GM13977 (cell line): ENCODE measurements at regions not wholly inside any gene's neighbourhood (a gene's known extent, or its start where the extent isn't known, plus 50 kb on each side); places are given as distances from the start of the nearest gene placed in this dataset.
"Not testable (repeated sequence)": the region's sequence is repeated elsewhere in the genome, so short reads cannot be mapped to it uniquely, and the experiment has no call there.

ENCODE experiments used
- DNase-seq: peaks from one replicate; pipeline ENCODE4 v3.0.0; 2012; ENCODE audit warnings: low spot score
- in situ Hi-C: fragments of 300-500 bp; cut with MboI; formaldehyde crosslinking; loops from one replicate; pipeline ENCODE4 v1.12.0; 2022; ENCODE audit warnings: low sequenced_read_pairs, low pct_unique_long_range_greater_than_20kb, mixed read lengths, inconsistent platforms; ENCODE audit not compliant: unreplicated experiment
- TF ChIP-seq, protein P1 (sequence below): IDR thresholded peaks from 2 replicates; pipeline ENCODE4 v1.5.1; 2012; ENCODE audit warnings: mild to moderate bottlenecking, control low read depth; ENCODE audit not compliant: insufficient read depth; ENCODE audit errors: extremely low read depth, missing control alignments

DNA sequence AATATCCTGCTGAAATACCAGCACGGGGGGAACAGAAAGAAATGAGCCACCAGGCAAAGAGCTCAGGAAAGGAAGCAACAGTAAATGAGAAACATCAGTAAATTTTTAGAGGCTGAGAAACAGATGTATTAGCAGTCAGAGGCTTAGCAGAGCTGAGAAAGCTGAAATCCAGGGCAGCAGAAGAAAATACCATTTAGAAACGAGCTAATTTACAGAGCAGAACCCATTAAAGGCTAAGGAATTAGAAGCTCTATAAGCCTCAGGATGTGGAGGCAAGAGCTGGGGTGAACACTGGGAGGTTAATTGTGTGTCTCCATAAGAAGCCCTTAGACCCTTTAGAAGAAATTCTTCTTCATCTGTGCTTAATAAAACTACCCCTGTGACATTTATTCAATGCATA, 178.6 kb upstream of the RGS17 start:
- TF ChIP-seq, protein P1, sequence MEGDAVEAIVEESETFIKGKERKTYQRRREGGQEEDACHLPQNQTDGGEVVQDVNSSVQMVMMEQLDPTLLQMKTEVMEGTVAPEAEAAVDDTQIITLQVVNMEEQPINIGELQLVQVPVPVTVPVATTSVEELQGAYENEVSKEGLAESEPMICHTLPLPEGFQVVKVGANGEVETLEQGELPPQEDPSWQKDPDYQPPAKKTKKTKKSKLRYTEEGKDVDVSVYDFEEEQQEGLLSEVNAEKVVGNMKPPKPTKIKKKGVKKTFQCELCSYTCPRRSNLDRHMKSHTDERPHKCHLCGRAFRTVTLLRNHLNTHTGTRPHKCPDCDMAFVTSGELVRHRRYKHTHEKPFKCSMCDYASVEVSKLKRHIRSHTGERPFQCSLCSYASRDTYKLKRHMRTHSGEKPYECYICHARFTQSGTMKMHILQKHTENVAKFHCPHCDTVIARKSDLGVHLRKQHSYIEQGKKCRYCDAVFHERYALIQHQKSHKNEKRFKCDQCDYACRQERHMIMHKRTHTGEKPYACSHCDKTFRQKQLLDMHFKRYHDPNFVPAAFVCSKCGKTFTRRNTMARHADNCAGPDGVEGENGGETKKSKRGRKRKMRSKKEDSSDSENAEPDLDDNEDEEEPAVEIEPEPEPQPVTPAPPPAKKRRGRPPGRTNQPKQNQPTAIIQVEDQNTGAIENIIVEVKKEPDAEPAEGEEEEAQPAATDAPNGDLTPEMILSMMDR = no peak

DNA sequence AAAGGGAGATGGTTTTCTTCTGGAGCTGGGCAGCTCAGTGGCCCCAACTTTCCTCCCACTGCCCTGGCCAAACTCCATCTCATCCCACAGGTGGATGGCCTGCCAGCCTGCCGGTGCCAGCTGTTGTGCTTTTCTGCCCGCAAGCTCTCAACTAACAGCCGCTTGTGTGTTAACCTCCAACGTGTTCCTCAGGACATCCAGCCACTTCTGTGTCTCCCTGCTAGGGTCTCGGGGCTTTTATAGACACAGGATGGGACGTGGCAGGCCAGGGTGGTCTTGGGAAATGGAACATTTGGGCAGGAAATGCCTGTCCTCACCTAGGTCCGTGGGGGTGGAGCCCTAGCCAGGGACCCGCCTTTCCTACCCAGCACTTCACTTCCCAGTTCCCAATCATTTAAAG, 171.1 kb upstream of the RGS17 start:
- in situ Hi-C loops = loop anchor here (25.0 kb wide), 1 partner anchor 265 kb away; no protein-coding TSS in a partner anchor
- DNase-seq = no peak
- TF ChIP-seq, protein P1 = no peak

More for the DNA sequence above, 178.6 kb upstream of the RGS17 start:
- no peak for DNase-seq
- in situ Hi-C loops = loop anchor here (25.0 kb wide), 1 partner anchor 272 kb away; no protein-coding TSS in a partner anchor

DNA sequence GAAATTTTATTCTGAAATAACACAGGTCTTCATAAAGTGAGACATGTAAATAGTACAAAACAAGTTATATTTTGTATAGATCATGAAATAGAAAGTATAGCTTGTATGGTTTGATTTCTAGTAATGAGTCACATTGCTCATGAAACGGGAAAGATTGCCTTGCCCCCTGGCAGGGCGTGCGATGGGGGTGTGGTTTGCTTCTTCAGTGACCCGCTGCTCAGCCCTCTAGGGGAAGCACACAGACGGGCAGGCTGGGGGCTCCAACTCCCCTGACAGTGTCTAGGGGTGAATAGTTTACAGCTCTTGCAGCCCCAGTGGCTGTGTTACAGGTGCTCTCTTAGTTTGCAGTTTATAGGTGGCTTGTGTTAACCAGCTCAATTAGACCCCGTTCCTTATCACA, 170.5 kb upstream of the RGS17 start:
- TF ChIP-seq, protein P1 = no peak
- in situ Hi-C loops = loop anchor here (25.0 kb wide), 1 partner anchor 264 kb away; no protein-coding TSS in a partner anchor
- no peak for DNase-seq

DNA sequence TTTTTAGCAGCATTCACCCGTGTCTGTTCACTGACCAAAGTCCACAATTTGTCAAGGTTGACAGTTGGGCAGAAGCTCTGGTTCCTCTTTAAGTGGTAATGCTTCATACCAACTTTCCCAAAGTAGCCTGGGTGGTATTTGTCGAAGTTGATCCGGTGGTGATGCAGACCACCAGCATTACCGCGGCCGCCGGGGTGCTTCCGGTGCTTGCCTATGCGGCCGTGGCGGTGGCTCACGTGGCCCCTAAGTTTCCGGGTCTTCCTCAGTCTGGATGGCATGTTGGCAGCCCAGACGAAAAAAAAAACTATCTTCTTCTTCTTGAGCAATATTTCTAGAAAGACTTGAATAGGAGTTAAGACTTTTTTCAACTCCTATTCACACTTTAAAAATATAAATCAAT, 151.4 kb upstream of the RGS17 start:
- in situ Hi-C loops, DNase-seq: not testable (repeated sequence)

DNA sequence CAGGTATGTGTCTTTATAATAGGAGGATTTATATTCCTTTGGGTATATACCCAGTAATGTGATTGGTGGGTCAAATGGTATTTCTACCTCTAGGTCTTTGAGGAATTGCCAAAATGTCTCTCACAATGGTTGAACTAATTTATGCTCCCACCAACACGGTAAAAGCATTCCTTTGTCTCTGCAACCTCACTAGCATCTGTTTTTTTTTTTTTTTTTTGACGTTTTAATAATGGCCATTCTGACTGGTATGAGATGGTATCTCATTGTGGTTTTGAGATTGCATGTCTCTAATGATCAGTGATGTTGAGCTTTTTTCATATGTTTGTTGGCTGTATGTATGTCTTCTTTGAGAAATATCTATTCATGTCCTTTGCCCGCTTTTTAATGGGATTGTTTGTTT, 144.9 kb upstream of the RGS17 start:
- no peak for DNase-seq
- in situ Hi-C loops = no loop called here
- TF ChIP-seq, protein P1 = no peak

DNA sequence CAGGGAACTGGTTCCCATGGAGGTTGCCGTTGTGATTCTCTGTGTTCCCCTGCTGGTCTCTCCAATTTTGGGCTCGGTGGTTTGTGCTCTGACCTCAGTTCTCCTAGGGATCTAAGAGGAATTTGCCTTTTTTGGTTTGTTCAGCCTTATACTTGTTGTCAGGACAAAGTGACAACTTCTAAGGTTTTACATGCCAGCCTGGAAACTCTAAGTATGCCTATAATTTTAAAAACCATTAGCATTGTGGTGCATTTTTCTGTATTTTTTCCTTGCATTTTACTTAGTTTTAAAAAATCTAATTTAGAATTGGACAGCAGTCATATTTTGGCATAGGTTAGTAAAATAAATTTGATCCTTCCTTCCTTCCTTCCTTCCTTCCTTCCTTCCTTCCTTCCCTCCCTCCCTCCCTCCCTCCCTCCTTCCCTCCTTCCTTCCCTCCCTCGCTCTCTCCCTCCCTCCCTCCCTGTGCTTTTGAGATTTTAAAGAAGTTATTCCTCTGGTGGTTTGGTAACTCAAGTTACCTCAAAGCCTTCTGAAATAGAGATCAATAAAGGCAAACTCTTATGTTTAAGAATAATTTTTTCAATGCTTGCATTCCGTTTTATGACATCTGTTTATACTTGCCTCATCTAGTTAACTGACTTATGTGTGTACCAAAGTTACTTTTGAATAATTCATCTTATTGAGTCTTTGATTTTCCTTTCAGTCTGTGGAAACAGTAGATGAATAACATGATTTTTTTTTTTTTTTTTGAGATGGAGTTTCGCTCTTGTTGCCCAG, 141.3 kb upstream of the RGS17 start:
- no peak for DNase-seq
- in situ Hi-C loops = no loop called here
- TF ChIP-seq, protein P1 = no peak

DNA sequence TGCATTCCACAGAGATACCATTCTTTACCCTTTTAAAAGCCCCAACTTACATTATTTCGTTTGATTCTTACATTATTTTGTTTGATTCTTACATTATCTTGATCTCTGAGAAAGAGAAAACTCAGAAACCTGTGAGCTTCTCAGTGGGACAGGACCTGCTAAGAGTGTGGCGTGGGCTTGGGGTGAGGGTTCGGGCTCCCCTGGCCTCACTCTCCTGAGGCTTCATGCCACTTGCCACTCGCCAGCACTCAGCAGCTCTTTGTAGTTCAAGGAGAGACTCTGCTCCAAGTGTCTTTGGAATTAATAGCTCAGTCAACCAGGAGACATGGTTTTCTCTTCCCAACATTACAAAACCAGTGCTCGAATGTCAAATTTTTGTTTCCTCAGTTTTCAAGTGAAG, 132.4 kb upstream of the RGS17 start:
- TF ChIP-seq, protein P1 = no peak
- in situ Hi-C loops = no loop called here
- no peak for DNase-seq
